GM21390 (cell line): ENCODE measurements at regions not wholly inside any gene's neighbourhood (a gene's known extent, or its start where the extent isn't known, plus 50 kb on each side); places are given as distances from the start of the nearest gene placed in this dataset.

Source experiments
- ATAC-seq: cut with Tn5 transposase; IDR thresholded peaks from one replicate; pipeline ENCODE4 v1.9.1; 2021; ENCODE audit not compliant: unreplicated experiment

- ATAC-seq = no peak
Measured at GRCh38 chr16:59305850-59306249, 571.7 kb upstream of the GOT2 start.

- no peak for ATAC-seq
Measured at GRCh38 chr16:59296888-59297287, 562.8 kb upstream of the GOT2 start.

GRCh38 chr16:59295993-59296736, 562.0 kb upstream of the GOT2 start:
- no peak for ATAC-seq

GRCh38 chr16:59295474-59295873, 561.4 kb upstream of the GOT2 start:
- ATAC-seq = no peak

GRCh38 chr16:59290718-59291117, 556.6 kb upstream of the GOT2 start:
- ATAC-seq = no peak

- no peak for ATAC-seq
Measured at GRCh38 chr16:59289151-59289550, 555.0 kb upstream of the GOT2 start.

- no peak for ATAC-seq
Measured at GRCh38 chr16:59274141-59274540, 540.0 kb upstream of the GOT2 start.

- ATAC-seq = no peak
Measured at GRCh38 chr16:59263955-59264354, 529.8 kb upstream of the GOT2 start.

- ATAC-seq = no peak
Measured at GRCh38 chr16:59260892-59261291, 526.8 kb upstream of the GOT2 start.

- ATAC-seq = no peak
Measured at GRCh38 chr16:59259950-59260319, 525.8 kb upstream of the GOT2 start.

GRCh38 chr16:59259074-59259949, 525.2 kb upstream of the GOT2 start:
- ATAC-seq = no peak

- no peak for ATAC-seq
Measured at GRCh38 chr16:59252317-59252716, 518.2 kb upstream of the GOT2 start.

GRCh38 chr16:59249011-59249410, 514.9 kb upstream of the GOT2 start:
- ATAC-seq = no peak

- no peak for ATAC-seq
Measured at GRCh38 chr16:59242556-59242955, 508.4 kb upstream of the GOT2 start.

- ATAC-seq = no peak
Measured at GRCh38 chr16:59238246-59238645, 504.1 kb upstream of the GOT2 start.

- no peak for ATAC-seq
Measured at GRCh38 chr16:59236804-59237458, 502.8 kb upstream of the GOT2 start.

GRCh38 chr16:59224401-59224800, 490.3 kb upstream of the GOT2 start:
- no peak for ATAC-seq

- no peak for ATAC-seq
Measured at GRCh38 chr16:59220011-59220410, 485.9 kb upstream of the GOT2 start.

GRCh38 chr16:59216291-59216690, 482.2 kb upstream of the GOT2 start:
- no peak for ATAC-seq

- no peak for ATAC-seq
Measured at GRCh38 chr16:59214455-59214854, 480.3 kb upstream of the GOT2 start.

- ATAC-seq = no peak
Measured at GRCh38 chr16:59213952-59214351, 479.8 kb upstream of the GOT2 start.

GRCh38 chr16:59212492-59213024, 478.4 kb upstream of the GOT2 start:
- ATAC-seq = no peak
